Natural killer cell (primary cell): ENCODE measurements at regions not wholly inside any gene's neighbourhood (a gene's known extent, or its start where the extent isn't known, plus 50 kb on each side); places are given as distances from the start of the nearest gene placed in this dataset.

Experiments used
- ATAC-seq, 3 donors: fragments of 150-1000 bp in 2 of 3; fragments of 200-7000 bp in 1 of 3; cut with Tn5 transposase; 1 replicate in 1 of 3; 2 replicates in 2 of 3; pipeline ENCODE4 v1.10.0; 2021; ENCODE audit warnings: mild to moderate bottlenecking in 2 of 3, moderate library complexity in 2 of 3
- DNase-seq, 2 donors: peaks; one replicate each; pipeline versions ENCODE4 v3.0.0 to v3.0.0-alpha.2; 2013 to 2021; ENCODE audit warnings: mixed read lengths in 1 of 2
- H3K27ac ChIP-seq: one replicate; pipeline ENCODE4 v1.5.1; 2013; ENCODE audit warnings: mild to moderate bottlenecking, low read length
- H3K27me3 ChIP-seq: one replicate; pipeline ENCODE4 v1.6.1; 2013; ENCODE audit warnings: low read length; ENCODE audit not compliant: control insufficient read depth, insufficient read depth
- H3K36me3 ChIP-seq: one replicate; pipeline ENCODE4 v1.6.1; 2013; ENCODE audit warnings: low read length; ENCODE audit not compliant: control insufficient read depth, insufficient read depth
- H3K4me1 ChIP-seq: one replicate; pipeline ENCODE4 v1.6.1; 2013; ENCODE audit warnings: low read length; ENCODE audit not compliant: control insufficient read depth, insufficient read depth
- H3K4me3 ChIP-seq: one replicate; pipeline ENCODE4 v1.5.1; 2013; ENCODE audit warnings: low read length
- H3K9me3 ChIP-seq: one replicate; pipeline ENCODE4 v1.6.1; 2013; ENCODE audit warnings: low read length; ENCODE audit not compliant: control insufficient read depth, insufficient read depth
- H3K27ac Mint-ChIP-seq, 2 donors: one replicate each; pipeline ENCODE4 v1.8.0; 2022; ENCODE audit warnings: mild to moderate bottlenecking in 2 of 2, mixed read lengths in 2 of 2, moderate library complexity in 1 of 2
- H3K27me3 Mint-ChIP-seq, 2 donors: one replicate each; pipeline ENCODE4 v1.8.0; 2022; ENCODE audit warnings: low read depth in 2 of 2, mixed read lengths in 2 of 2
- H3K36me3 Mint-ChIP-seq: one replicate; pipeline ENCODE4 v1.8.0; 2022; ENCODE audit warnings: mixed read lengths
- H3K4me1 Mint-ChIP-seq, 2 donors: one replicate each; pipeline ENCODE4 v1.8.0; 2022; ENCODE audit warnings: mixed read lengths in 2 of 2
- H3K4me3 Mint-ChIP-seq: one replicate; pipeline ENCODE4 v1.8.0; 2022; ENCODE audit warnings: mild to moderate bottlenecking, moderate library complexity, mixed read lengths
- H3K9me3 Mint-ChIP-seq, 2 donors: one replicate each; pipeline ENCODE4 v1.8.0; 2022; ENCODE audit warnings: mixed read lengths in 2 of 2
- WGBS: methylation state at CpG from one replicate; pipeline ENCODE4 v1.1.7; 2013; ENCODE audit warnings: missing lambda C conversion rate; ENCODE audit not compliant: insufficient coverage; 5-methylcytosine and 5-hydroxymethylcytosine counted together
- intact Hi-C: fragments of 100-400 bp; cut with micrococcal nuclease; formaldehyde crosslinking; loops from one replicate; pipeline ENCODE4 v1.14.2; 2022
- TF ChIP-seq, protein P1 (sequence below): fragments of 200-600 bp; IDR thresholded peaks from one replicate; pipeline ENCODE4 v1.8.0; 2022; ENCODE audit warnings: antibody characterized with exemption

GRCh38 chr16:66070140-66070917, 296.2 kb upstream of the CDH5 start:
- ATAC-seq (no peak), DNase-seq (no peak)
- Histone ChIP-seq H3K4me3 (no peak overlapping the region), H3K36me3 (no peaks in the 10 kb centered on the region), H3K27ac (no peak overlapping the region), H3K4me1 (no peaks in the 10 kb centered on the region), H3K27me3 (no peaks in the 10 kb centered on the region), H3K9me3 (no peaks in the 10 kb centered on the region)
- Mint-ChIP-seq H3K4me1 (no peaks in the 10 kb centered on the region), H3K27ac (no peak overlapping the region), H3K9me3 (no peaks in the 10 kb centered on the region), H3K4me3 (no peak overlapping the region), H3K27me3 (peaks cover 22 to 55% of the 10 kb centered on the region in 2 donors), H3K36me3 (no peaks in the 10 kb centered on the region)
- intact Hi-C loops: no loop called here
- WGBS: 87% methylated on average over 6 of the region's 6 CpGs
- TF ChIP-seq, protein P1, sequence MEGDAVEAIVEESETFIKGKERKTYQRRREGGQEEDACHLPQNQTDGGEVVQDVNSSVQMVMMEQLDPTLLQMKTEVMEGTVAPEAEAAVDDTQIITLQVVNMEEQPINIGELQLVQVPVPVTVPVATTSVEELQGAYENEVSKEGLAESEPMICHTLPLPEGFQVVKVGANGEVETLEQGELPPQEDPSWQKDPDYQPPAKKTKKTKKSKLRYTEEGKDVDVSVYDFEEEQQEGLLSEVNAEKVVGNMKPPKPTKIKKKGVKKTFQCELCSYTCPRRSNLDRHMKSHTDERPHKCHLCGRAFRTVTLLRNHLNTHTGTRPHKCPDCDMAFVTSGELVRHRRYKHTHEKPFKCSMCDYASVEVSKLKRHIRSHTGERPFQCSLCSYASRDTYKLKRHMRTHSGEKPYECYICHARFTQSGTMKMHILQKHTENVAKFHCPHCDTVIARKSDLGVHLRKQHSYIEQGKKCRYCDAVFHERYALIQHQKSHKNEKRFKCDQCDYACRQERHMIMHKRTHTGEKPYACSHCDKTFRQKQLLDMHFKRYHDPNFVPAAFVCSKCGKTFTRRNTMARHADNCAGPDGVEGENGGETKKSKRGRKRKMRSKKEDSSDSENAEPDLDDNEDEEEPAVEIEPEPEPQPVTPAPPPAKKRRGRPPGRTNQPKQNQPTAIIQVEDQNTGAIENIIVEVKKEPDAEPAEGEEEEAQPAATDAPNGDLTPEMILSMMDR: no peak

GRCh38 chr16:66069587-66069986, 296.9 kb upstream of the CDH5 start:
- H3K27me3 ChIP-seq: no peaks in the 10 kb centered on the region
- Mint-ChIP-seq H3K4me1 (no peaks in the 10 kb centered on the region), H3K36me3 (no peaks in the 10 kb centered on the region), H3K27ac (no peak overlapping the region), H3K9me3 (no peaks in the 10 kb centered on the region), H3K4me3 (no peak overlapping the region), H3K27me3 (peaks cover 27 to 57% of the 10 kb centered on the region in 2 donors)
- 69% methylated on average over 3 of the region's 3 CpGs for WGBS
- no peak overlapping the region for H3K27ac ChIP-seq
- DNase-seq: no peak
- no peaks in the 10 kb centered on the region for H3K4me1 ChIP-seq
- no peaks in the 10 kb centered on the region for H3K9me3 ChIP-seq
- TF ChIP-seq, protein P1: no peak
- H3K4me3 ChIP-seq: no peak overlapping the region
- ATAC-seq: no peak
- no peaks in the 10 kb centered on the region for H3K36me3 ChIP-seq
- intact Hi-C loops: no loop called here

- no peaks in the 10 kb centered on the region for H3K9me3 Mint-ChIP-seq
- H3K4me3 Mint-ChIP-seq: no peak overlapping the region
- no peak overlapping the region for H3K4me3 ChIP-seq
- no peak for DNase-seq
- H3K4me1 Mint-ChIP-seq: no peaks in the 10 kb centered on the region
- 84% methylated on average over 2 of the region's 2 CpGs for WGBS
- no peaks in the 10 kb centered on the region for H3K36me3 Mint-ChIP-seq
- no peaks in the 10 kb centered on the region for H3K27me3 ChIP-seq
- H3K27ac ChIP-seq: no peak overlapping the region
- no peaks in the 10 kb centered on the region for H3K9me3 ChIP-seq
- intact Hi-C loops: no loop called here
- peaks cover 20 to 59% of the 10 kb centered on the region in 2 donors for H3K27me3 Mint-ChIP-seq
- no peak overlapping the region for H3K27ac Mint-ChIP-seq
- H3K4me1 ChIP-seq: no peaks in the 10 kb centered on the region
- ATAC-seq: no peak
- TF ChIP-seq, protein P1: no peak
- H3K36me3 ChIP-seq: no peaks in the 10 kb centered on the region
Observed at GRCh38 chr16:66066404-66066803, 300.1 kb upstream of the CDH5 start.

DNA sequence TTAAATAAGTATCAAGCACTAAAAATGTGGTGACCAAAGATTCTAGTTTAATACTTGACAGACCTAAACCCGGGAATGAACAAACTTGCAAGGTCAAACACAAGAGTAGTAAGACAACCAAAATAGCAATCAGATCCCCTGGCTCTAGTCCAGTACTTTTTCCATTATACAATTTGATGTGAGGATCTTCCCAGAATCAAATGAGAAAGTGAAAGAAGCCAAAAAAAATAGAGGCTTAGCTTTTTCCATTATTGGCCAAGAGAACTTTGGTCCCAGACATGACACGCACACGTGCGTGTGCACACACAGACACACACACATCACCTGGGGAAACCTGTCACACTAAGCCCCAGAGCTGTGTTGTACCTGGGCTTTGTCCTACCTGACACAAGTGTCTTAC, 300.6 kb upstream of the CDH5 start:
- H3K9me3 Mint-ChIP-seq: no peaks in the 10 kb centered on the region
- ATAC-seq (no peak), DNase-seq (no peak)
- TF ChIP-seq, protein P1: no peak
- H3K4me3 Mint-ChIP-seq: no peak overlapping the region
- no peaks in the 10 kb centered on the region for H3K36me3 Mint-ChIP-seq
- Histone ChIP-seq H3K4me3 (no peak overlapping the region), H3K9me3 (no peaks in the 10 kb centered on the region), H3K4me1 (no peaks in the 10 kb centered on the region), H3K27me3 (no peaks in the 10 kb centered on the region), H3K27ac (no peak overlapping the region), H3K36me3 (no peaks in the 10 kb centered on the region)
- H3K27me3 Mint-ChIP-seq: peaks cover 24 to 63% of the 10 kb centered on the region in 2 donors
- no peaks in the 10 kb centered on the region for H3K4me1 Mint-ChIP-seq
- H3K27ac Mint-ChIP-seq: no peak overlapping the region
- intact Hi-C loops: no loop called here
- WGBS: 96% methylated on average over 4 of the region's 4 CpGs
